SHP77 (cell line): ENCODE measurements at regions not wholly inside any gene's neighbourhood (a gene's known extent, or its start where the extent isn't known, plus 50 kb on each side); places are given as distances from the start of the nearest gene placed in this dataset.
"Not testable (repeated sequence)": the region's sequence is repeated elsewhere in the genome, so short reads cannot be mapped to it uniquely, and the experiment has no call there.

Experiments used
- DNase-seq, 2 experiments: peaks; one replicate each; lab custom pipeline; 2025; lab: John Stamatoyannopoulos, UW

DNA sequence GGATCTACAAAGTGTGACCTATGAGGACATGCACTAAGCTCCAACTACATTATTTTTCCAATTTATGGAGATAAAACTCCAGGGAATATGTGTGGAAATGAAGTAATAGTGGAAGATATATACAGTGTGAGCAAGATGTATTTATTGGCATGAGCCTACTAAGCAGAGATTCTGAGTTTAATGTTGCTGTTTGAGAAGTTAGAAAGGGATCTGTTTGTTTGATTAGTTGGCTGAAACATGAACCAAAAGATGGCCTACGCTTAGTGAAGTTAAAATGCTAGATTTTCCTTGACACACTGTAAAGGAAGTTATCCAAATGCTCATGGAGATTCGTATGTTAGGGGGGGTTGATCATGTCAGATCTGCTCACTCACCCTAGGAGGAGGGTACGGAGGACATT, 621.7 kb downstream of the TMEM182 start:
- DNase-seq = no peak

- no peak for DNase-seq
Observed at GRCh38 chr2:103386872-103387271, 625.0 kb downstream of the TMEM182 start.

DNA sequence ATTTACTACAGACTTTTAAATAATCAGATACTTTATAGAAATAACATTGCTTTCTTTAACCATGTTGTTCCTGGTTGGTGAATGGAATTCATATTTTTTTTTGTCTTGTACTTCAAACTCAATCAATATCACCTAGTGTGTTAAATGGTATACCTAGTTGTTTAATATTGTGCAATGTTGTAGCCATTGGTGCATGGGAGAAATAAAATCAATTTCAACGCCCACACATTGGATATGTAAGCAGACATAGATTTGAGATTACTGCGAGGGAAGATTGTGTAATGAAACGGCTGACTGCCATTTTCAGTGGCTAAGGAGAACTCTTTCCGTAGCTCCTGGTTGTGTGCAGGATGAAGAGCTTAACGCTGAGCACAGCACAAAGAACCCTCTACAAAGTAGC, 626.1 kb downstream of the TMEM182 start:
- DNase-seq = no peak

DNA sequence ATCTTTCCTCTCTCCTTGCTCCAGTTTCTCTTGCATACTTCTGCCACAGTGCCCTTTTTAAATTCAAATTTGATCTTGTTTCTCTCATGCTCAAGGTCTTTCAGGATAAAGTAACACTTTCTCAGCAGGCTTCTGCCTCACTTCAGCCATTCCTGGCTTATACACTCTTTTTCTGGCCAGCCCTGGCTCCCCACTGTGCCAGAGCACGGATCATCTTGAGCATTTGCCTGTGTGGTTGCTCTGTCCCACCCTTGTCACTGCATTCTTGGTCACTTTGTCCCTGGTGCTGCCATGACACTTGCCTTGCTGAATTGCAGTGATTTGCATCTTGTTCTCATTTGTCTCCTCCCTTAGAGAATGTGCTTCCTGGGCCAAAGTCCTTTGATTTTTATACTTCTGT, 634.3 kb downstream of the TMEM182 start:
- no peak for DNase-seq

- no peak for DNase-seq
Observed at GRCh38 chr2:103401621-103402020, 639.8 kb downstream of the TMEM182 start.

GRCh38 chr2:103402336-103402735, 640.5 kb downstream of the TMEM182 start:
- DNase-seq = no peak

- DNase-seq = no peak
Observed at GRCh38 chr2:103402944-103403343, 641.1 kb downstream of the TMEM182 start.

DNA sequence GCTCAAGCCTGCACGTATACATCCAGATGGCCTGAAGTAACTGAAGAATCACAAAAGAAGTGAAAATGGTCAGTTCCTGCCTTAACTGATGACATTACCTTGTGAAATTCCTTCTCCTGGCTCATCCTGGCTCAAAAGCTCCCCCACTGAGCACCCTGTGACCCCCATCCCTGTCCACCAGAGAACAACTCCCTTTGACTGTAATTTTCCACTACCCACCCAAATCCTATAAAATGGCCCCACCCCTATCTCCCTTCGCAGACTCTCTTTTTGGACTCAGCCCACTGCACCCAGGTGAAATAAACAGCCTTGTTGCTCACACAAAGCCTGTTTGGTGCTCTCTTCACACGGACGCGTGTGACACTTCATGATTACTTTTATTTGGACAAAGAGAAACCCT, 641.6 kb downstream of the TMEM182 start:
- not testable (repeated sequence) for DNase-seq

- no peak for DNase-seq
Observed at GRCh38 chr2:103410221-103410620, 648.4 kb downstream of the TMEM182 start.

- no peak for DNase-seq
Observed at GRCh38 chr2:103419506-103419905, 657.7 kb downstream of the TMEM182 start.

GRCh38 chr2:103423100-103423499, 661.3 kb downstream of the TMEM182 start:
- no peak for DNase-seq

GRCh38 chr2:103427567-103427966, 665.7 kb downstream of the TMEM182 start:
- DNase-seq = no peak

DNA sequence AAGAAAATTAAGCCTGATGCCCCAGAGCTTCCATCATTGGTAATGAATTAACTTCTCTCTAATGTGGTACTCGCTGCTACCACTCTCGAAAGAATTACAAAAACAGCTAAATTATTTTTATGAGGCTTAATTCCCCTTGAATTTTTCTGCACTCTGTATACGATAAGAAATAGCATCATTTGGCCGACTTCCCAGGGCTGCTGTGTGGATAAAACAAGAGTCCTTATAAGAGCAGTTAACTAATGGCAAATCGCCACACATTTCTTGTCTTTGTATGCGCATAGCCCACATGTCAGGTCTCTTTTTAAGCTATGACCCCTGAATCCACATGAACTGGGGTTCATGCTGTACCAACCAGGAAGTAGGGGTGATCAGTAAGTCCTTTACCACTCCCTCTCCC, 668.4 kb downstream of the TMEM182 start:
- DNase-seq = no peak

DNA sequence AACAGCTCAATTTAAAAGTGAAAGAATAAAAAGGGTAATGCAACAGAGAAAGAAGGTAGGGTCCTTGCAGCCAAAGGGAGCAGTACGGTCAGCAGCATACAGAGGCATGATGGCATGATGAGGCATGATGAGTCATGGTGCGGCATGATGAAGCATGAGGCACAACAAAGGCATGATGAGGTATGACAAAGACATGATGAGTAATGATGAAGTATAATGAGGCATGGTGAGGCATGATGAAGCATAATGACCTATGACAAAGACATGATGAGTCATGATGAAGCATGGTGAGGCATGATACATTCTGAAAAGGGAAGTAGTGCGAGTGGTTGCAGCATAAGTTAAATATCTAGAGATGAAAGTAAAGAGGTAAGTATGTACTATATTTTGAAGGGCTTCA, 673.2 kb downstream of the TMEM182 start:
- DNase-seq = no peak

DNA sequence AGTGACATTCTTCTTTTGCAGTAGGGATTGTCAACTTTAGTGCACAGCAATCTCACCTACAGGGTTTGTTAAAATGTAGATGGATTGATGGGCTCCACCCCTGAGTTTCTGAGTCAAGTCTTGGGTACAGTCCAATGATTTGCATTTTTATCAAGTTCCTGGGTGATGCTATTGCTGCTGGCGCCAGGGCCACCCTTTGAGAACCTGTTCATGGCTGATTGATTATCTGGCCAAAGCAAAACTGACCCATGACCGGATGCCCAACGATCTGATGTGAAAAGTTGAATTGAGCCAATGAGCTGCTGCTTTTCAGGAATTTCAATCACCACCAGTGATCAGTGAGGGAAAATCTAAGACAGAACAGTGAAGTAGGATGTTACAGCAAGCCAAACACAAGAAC, 675.3 kb downstream of the TMEM182 start:
- DNase-seq = no peak

DNA sequence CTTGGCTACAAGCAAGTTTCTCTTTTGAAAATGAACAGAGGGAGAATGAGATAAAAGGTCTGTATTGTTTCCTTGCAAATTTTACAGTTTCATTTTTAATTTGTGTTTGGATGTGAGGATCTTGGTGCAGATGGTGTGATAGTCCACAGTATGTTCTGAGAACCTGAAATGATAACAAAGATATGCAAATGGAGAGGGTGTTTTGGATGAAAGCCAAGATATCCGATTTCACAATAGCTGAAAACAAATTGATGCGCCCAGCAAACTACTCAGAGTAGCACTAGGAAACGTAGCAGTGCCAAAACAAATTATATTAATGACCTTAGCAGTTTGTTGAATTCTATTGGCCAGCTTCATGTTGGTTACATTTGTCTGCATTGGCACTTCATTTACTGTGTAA, 683.5 kb downstream of the TMEM182 start:
- peak; percentile 2 to 19 for DNase-seq

DNA sequence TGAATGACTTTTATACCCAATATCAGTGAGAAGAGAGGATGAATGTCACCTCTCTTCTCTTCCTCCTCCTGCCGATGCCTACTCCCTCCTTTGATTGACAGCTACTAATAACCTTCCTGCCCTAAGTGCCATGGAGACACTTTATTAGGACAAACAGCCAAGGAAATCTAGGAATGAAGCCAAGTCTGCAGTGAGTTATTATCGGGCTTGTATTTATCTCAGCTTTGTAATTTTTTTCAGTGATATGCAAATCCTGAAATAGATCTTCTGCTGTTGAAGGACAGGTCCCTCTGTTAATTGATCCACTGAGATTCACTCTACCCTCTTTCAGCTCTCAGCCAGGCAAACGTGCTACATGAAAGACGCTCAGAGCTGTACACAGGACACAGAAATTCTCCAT, 686.7 kb downstream of the TMEM182 start:
- DNase-seq = no peak

GRCh38 chr2:103451283-103451682, 689.5 kb downstream of the TMEM182 start:
- DNase-seq = no peak

GRCh38 chr2:103459283-103459682, 697.5 kb downstream of the TMEM182 start:
- DNase-seq = no peak

DNA sequence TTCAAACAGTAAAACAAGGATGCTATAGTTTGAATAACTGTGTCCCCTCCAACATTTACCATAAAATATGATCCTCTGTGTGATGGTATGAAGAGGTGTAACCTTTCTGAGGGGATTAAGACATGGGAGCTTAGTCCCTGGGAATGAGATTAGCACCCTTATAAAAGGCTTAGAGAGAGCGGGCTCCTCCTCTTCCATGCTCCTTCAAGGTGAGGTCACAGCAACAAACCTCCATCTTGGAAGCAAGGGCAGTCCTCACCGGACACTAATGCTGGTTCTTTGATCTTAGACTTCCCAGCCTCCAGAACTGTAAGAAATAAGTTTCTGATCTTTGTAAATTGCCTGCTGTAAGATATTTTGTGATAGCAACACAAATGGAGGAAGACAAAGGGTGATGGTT, 700.3 kb downstream of the TMEM182 start:
- no peak for DNase-seq

- no peak for DNase-seq
Observed at GRCh38 chr2:103462712-103463111, 700.9 kb downstream of the TMEM182 start.

DNA sequence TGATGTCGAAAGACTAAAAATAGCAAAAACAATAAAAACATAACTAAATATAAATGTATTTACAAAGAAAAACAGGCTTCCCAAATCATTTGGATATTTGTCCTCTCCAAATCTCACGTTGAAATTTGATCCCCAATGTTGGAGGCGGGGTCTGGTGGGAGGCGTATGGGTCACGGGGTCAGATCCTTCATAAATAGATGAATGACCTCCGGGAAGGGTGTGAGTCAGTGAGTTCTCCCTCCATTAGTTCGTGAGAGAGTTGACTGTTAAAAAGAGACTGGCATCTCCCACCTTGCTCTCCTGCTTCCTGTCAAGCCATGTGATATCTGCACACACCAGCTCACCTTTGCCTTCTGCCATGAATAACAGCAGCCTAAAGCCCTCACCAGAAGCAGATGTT, 703.0 kb downstream of the TMEM182 start:
- DNase-seq = no peak

- no peak for DNase-seq
Observed at GRCh38 chr2:103469800-103470199, 708.0 kb downstream of the TMEM182 start.

GRCh38 chr2:103484906-103485305, 723.1 kb downstream of the TMEM182 start:
- no peak for DNase-seq

DNA sequence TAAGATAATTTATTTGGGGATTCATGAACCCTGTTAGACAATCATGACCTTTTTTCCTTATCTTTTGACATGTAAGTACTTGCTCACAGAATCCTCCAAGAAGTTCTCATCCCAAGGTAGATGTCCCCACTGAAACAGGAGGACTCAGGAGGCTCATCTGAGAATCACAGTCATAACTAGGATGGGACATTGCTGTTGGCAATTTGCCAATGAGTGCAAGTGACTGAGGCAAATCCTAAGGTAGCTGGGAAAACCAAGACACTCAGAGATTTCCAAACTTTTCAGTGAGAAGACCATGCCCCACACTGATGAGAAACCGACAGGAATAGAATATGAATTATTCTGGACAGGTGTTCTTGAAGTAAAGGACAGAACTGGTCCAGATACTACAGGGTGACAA, 735.0 kb downstream of the TMEM182 start:
- DNase-seq = no peak
